ENCODE measurements at regions not wholly inside any gene's neighbourhood (a gene's known extent, or its start where the extent isn't known, plus 50 kb on each side); places are given as distances from the start of the nearest gene placed in this dataset.

DNA sequence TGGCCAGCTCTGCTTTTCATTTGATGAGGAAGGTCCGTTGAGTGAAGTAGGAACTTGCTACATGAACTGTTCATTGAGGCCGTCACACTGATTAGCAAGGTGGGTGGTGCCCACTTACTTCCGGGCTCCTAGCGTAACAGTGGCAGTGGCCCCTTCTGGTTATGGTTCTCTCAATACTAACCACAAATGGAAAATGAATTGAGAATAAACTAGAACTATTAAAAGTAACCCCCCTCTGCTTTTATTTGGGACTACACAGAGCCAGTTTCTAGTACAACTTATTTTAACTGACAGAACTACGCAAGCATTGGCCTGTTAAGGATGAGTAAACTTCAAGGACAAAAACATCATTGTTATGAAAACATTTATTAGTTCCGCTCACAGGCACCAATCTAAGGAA lies 519.1 kb downstream of the INHBA start:
- TF ChIP-seq, protein P1, sequence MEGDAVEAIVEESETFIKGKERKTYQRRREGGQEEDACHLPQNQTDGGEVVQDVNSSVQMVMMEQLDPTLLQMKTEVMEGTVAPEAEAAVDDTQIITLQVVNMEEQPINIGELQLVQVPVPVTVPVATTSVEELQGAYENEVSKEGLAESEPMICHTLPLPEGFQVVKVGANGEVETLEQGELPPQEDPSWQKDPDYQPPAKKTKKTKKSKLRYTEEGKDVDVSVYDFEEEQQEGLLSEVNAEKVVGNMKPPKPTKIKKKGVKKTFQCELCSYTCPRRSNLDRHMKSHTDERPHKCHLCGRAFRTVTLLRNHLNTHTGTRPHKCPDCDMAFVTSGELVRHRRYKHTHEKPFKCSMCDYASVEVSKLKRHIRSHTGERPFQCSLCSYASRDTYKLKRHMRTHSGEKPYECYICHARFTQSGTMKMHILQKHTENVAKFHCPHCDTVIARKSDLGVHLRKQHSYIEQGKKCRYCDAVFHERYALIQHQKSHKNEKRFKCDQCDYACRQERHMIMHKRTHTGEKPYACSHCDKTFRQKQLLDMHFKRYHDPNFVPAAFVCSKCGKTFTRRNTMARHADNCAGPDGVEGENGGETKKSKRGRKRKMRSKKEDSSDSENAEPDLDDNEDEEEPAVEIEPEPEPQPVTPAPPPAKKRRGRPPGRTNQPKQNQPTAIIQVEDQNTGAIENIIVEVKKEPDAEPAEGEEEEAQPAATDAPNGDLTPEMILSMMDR (IDR thresholded peaks at IDR 0.05), result no peak
- no peak for TF ChIP-seq POLR2A (IDR thresholded peaks at IDR 0.05)

Data from right lobe of liver (tissue), 4 donors.